ENCODE measurements at regions not wholly inside any gene's neighbourhood (a gene's known extent, or its start where the extent isn't known, plus 50 kb on each side); places are given as distances from the start of the nearest gene placed in this dataset.
"Not testable (repeated sequence)": the region's sequence is repeated elsewhere in the genome, so short reads cannot be mapped to it uniquely, and the experiment has no call there.

DNA sequence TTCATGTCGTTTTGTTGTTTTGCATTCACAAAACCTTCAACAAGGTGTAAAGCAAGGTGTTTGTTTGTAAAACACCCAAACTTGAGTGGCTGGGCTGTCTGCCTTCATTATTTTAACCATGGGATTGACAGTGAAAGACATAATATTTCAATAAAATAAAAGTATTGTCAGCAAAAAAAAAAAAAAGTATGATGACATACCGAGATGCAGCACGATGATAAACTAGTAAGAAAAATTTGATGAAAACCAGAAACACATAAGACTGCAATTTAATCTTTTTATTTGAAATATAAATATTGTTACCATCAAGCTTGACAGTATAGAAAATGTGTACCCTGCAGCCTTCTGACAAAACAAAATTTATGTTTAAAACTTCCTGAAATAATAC, 419.3 kb upstream of the DYNLRB2 start:
- no peak for DNase-seq (ENCODE audit: low spot score)

DNA sequence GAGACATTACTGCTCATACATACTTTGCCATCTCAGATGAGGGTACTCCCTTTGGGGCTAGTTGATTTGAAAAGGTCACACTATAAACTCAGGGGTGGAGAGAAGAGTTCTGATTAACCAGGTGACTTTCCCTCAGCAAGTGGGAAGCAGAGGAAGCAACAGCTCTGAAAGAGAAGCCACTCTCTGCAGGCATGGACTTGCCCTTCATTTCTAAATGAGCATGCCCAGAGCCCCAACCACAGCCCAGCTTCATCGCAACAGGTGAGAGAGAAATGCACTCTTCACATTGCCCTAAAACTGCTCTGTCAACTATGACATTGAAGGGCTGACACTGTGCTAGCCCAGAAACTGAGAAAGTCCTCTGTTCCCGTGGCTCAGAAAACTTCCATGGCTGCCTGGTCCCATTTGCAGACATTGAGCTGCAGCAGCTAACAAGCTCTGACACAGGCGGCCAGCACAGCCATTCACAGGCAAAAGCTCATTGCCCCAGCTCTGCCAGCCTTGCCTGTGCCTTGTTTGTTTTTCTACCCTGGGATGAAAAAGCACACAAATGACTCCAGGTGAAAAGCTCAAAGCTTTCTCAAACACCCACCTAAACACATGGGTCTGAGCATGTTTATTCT, 419.8 kb upstream of the DYNLRB2 start:
- DNase-seq (ENCODE audit: low spot score): no peak

DNA sequence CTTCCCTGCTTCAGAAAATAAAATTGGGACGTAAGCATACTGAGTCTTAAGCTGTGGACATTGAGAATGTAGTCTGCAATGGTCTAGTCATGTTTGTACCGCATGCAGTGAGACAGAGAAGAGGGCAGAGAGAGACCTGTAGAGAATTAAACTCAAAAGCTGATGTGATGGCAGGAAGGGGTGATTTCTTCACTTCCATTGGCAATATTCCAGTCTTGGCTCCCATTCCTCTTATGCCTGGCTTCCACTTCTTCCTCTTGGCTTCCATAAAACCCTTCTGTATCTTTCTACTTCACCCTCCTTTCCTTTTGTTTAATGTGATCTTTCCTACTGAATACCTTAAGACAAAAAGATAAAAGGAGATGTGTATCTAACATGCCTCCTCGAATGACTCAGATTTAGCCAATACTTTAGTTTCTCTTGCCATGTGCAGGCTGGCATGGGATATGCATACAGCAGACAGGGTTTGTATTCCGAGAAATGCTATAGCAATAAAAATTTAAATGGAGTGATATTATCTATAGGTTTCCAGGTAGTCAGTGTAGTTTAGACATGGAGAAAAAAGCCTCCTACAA, 423.1 kb upstream of the DYNLRB2 start:
- DNase-seq (ENCODE audit: low spot score): no peak

DNA sequence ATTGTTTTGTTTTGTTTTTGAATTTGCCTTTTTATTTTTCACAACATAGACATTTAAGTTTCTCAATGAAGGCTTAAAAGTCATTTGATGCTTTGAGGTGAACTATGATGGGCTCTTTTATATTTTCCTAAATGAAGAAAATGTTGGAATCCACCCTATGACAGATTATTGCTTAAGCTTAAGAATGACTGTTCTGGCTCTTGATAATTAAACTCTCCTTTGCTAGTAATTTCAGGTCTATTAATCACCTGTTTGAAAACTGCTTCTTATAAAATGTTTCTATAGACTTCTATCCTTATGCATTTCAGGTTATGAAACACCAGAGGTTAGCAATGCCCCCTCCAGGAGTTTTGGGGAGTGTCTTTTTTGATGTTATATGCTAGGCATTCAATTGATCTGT, 424.1 kb upstream of the DYNLRB2 start:
- DNase-seq (ENCODE audit: low spot score): no peak

DNA sequence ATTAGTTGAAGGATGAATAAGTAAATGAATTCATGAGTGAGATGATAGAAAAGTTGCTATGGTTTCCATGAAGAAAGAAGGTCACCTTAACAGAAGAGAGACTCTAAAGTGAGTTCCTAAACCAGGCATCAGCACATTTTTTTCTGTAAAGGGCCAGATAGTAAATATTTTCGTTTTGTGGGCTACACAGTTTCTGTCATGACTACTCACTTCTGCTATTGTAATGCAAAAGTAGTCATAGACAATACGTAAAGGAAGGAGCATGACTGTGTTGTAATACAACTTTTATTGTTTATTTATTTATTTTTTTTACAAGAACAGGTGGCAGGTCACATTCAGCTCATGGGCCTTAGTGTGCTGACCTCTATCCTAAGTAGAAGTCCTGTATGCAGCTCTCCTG, 426.1 kb upstream of the DYNLRB2 start:
- DNase-seq (ENCODE audit: low spot score): no peak

DNA sequence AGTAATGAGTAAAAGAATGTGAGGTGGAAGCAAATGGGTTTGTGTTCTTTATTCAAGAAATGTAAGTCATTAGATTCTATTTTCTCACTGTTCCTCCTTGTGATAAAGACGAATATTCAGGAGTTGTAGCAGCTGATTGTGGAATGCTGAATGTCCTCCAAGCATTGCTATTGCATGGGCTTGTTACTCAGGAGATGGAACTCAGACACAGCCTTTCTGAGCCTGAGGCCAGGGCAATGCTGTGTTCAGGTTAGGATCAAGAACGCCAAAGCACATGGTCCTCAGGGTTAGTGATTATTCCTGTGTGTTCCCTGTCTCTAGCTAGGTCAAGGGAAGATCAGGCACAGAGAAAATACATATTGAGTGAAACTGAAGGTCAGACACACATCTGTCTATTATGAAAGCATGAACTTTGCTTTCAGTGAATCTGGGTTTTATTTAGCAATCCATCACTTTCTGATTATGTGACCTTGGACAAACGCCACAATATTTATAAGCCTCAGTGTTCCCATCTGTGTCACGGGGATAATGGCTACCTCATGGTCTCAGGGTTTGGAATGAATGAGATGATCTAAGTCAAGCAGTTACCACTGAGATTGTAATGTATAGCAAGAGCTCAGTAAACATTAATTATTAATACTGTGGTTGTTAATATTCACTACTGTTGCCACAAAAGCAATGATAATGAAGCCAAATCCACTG, 426.8 kb upstream of the DYNLRB2 start:
- DNase-seq (ENCODE audit: low spot score): no peak

DNA sequence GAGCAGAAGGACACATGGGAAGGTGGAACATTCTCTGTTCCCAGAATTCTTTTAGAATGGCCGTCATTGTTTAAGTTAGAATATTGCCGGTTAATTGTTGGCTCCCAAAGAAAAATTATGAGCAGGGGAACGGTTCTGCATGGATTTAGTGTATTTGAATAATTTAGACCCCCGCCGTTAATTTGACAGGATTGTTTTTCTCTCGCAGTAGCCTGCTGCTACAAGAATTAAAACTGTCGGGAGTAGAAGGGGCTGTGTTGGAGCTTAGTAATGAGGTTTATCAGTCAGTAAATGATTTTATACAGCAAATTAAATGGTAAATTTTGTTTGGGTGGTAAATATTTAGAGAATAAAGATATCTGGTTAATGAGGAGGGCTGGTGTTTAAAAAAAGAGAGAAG, 431.2 kb upstream of the DYNLRB2 start:
- no peak for DNase-seq (ENCODE audit: low spot score)

DNA sequence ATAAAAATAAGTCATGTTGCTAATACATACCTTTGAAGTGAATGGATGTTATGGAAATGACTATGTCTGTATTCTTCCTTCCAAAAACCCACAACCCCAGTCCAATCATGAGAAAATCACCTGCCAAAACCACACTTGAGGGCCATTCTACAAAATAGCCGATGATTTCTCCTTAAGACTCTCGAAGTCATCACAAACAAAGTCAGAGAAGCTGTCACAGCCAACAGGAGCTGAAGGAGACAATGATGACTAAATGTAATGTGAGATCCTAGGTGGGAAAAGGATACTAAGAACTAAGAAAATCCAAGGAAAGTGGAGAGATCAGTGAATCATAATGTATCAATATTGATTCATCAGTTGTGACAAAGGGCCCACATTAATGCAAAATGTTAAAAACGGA, 432.9 kb upstream of the DYNLRB2 start:
- DNase-seq (ENCODE audit: low spot score): no peak

DNA sequence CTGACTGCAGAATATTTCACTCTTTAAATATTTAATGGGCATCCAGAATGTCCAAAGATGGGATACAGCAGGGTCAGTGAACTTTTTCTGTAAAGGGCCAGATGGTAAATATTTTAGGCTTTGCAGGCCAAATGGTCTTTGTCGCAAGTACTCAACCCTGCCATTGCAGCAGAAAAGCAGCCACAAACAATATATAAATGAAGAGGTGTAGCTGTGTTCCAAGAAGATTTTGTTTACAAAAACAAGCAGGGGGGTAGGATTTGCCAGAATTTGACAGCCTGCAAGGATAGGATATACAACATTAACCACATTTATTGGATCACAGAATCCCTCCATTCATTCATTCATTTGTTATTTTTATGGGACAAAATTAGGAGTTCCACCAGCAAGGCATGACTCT, 435.0 kb upstream of the DYNLRB2 start:
- no peak for DNase-seq (ENCODE audit: low spot score)

DNA sequence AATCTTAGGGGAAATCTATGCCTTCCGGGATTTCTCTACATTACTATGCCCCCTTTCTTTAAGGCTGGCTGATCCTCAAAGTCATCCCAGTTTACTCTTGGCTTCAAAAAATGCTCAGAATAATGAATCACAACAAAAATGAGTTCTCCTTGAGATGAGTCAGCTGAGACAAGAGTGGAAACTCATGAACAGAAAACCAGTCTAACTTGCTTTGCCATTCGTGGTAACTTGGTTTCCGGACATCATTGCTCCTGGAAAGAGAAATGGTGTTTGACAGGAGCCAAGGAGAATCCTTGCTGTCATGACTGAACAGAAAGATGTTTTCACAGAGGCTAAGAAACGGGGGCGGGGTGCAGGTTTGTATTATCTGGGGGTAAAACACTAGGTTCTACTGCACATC, 435.6 kb upstream of the DYNLRB2 start:
- no peak for DNase-seq (ENCODE audit: low spot score)

DNA sequence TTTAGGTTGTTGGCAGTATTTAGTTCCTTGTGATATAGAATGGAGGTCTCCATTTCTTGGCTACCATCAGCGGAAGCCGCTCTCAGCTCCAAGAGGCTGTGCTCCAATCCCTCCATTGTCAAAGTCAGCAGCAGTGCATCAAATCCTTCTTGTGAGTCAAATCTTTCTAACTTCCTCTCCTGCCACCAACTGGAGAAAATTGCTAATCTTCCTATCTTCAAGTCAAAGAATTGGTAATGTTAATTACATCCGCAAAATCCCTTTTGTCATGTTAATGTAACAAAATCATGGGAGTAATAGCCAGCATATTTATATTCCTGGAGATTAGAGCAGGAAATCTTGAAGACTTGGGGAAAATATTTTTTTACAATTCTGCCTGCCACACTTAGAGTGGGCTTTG, 436.4 kb upstream of the DYNLRB2 start:
- no peak for DNase-seq (ENCODE audit: low spot score)

DNA sequence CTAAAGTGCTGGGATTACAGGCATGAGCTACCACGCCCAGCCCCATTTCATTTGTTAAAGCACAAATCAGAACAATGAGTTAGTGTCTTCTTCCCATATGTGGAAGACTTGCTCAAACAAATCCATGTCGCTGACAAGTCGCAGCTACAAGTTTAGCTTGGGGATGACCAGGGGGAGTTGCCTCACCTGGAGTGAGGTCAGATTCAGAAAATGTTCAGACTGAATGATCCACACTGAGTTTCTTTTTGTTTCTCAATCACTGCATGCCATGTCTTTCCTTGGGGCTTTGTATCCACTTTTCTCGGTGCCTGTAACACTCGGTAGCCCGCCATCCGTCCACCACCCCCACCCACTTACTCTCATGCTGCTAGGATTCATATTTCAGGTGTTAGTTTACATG, 437.3 kb upstream of the DYNLRB2 start:
- no peak for DNase-seq (ENCODE audit: low spot score)

DNA sequence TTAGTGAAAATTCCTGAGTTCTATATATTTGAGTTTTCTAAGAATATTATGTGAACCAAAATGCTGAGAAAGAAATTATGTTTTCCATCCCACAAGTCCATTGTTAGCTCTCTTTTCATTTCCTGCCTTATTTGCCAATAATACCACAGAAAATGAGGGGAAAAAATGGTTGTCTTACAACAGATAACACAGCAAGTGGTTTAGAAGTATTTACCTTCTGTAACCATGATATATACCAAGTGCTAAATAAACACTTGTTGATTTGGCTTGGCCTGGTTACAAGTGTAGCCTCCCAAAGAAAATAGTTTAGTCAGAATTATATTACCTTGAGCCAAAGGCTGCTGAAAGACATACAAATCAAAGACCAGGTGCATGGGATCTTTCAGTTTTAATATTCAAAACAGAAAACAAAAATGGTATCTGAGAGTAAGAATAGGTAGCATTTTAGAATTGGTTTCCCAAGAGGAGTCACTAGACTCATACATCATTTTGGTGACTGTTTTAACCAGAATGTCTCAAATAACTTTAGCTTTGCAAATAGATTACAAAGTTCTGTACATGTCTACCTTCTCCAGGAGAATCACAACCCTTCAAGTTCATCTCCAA, 439.8 kb upstream of the DYNLRB2 start:
- no peak for DNase-seq (ENCODE audit: low spot score)

DNA sequence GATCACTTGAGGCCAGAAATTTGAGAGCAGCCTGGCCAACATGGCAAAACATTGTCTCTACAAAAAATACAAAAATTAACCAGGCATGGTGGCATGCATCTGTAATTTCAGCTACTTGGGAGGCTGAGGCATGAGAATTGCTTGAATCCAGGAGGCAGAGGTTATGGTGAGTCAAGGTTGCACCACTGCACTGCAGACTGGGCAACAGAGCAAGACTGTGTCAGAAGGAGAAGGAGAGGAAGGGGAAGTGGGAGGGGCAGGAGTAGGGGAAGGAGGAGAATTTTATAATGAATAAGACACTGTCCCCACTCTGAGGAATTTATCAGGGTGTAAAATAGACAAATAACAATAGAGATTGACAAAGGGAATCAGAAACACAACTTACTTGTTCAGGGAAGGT, 440.6 kb upstream of the DYNLRB2 start:
- DNase-seq (ENCODE audit: low spot score): no peak

DNA sequence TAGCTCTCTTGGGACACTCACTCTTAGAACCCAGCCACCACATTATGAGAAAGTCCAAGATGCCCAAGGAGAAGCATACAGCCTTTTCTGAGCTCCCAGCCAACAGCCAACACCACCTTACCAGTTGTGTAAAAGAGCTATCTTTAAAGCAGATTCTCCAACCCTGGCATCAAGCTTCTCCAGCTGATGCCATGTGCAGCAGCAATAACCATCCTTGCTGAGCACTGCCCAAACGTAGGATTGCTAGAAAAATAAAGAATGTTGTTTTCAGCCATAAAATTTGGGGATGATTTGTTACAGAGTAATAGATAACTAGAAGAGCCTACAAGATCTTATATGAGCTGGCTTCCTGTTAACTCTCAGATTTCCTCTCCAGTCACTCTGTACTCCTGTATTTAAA, 443.7 kb upstream of the DYNLRB2 start:
- no peak for DNase-seq (ENCODE audit: low spot score)

DNA sequence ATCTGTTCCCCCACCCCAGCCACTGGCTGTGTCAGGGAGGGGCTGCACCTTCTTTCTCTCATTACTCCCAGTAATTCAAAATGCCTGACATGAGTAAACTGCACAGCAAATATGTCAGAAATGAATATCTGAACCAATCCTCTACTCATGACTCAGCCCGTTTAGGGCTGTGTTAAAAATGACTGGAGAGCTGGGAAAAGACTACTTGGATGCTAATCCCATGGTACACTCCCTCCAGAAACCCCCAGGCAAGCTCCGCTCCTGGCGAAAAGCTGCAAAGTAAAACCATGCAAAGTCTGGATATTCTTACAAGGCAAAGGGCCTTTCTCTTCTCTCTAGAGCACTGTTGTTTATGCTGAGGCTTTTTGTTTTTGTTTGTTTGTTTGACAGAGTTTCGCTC, 448.1 kb upstream of the DYNLRB2 start:
- DNase-seq (ENCODE audit: low spot score): no peak

DNA sequence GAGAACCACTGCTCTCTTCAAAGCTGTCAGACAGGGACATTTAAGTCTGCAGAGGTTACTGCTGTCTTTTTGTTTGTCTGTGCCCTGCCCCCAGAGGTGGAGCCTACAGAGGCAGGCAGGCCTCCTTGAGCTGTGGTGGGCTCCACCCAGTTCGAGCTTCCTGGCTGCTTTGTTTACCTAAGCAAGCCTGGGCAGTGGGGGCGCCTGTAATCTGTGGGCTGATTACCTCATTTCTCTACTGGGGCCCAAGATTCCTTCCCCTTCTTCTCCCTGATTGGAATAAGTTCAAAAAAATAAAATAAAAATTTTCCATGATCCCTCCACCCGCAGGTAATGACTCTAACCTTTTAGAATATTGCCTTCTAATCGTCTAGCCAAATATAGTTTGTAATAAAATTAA, 449.3 kb upstream of the DYNLRB2 start:
- not testable (repeated sequence) for DNase-seq (ENCODE audit: low spot score)

DNA sequence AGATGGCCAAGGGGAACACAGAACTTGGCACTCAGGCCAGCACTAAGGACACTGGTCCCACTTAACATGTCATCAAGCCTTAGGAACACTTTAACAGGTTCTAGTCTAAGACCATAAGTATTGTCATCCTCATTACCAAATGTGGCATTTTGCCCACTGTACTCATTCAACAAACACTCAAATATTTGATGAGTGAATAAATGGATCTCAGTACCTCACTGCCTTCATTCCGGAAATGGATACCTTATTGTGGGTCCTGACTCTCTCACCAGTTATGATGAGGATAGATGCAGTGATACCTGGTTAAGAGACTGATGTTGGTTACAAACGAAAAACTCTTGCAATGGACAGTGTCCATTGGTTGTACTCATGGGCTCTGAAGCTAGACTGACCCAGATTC, 455.2 kb upstream of the DYNLRB2 start:
- DNase-seq (ENCODE audit: low spot score): no peak

DNA sequence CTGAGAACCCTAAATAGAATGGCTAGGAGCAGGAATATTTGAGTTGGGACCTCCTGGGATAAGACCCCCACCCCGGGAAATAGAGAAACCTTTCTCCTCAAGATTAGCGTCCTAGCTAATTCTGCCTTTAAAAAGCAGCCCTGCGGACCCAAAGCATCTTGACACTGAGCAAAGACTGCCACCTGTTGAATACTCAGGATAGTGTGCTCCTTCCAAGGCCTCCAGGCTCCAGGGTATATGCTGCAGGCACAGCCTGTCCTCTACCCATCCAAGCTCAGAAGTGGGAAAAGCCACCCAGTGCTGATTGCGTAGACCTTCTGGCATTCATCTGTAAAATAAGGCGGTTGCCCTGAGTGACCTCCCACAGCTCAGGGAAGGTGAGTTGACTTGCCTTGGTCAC, 456.2 kb upstream of the DYNLRB2 start:
- DNase-seq (ENCODE audit: low spot score): no peak

DNA sequence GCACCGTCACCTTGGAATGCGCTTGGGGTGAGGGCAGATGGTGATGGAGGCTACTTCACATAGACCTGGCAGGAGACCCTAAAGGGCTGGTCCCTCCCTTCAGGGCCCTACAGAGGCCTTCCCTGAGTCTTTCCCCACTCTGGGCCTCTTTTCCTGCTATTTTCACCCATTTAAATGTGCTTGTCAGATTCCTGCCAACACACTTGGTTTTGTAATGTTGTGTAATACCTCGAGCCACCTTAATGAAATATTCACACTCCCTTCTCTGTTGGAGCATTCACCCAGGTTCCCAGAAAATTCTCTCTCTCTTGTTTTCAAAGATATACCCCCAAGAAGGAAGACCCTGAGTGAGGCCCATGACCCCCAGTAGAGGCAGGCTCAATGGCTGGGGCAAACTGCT, 456.6 kb upstream of the DYNLRB2 start:
- DNase-seq (ENCODE audit: low spot score): no peak

DNA sequence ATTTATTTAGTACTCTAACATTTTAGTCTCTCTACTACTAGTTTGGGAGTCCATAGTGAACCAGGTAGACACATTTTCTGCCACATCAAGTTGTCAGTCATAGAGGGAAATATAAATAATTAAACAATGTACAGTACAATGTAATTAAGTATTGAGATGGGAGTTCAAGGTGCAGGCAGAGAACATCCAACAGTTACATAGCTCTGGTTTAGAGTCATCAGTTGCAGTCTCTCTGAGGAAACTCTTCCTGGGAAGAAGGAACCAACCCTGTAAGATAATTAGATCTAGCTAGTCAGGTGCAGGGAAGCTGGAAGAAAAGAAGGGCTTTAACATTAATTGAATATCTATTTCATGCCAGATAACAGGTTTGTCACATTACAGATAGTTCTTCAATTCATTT, 457.9 kb upstream of the DYNLRB2 start:
- no peak for DNase-seq (ENCODE audit: low spot score)

DNA sequence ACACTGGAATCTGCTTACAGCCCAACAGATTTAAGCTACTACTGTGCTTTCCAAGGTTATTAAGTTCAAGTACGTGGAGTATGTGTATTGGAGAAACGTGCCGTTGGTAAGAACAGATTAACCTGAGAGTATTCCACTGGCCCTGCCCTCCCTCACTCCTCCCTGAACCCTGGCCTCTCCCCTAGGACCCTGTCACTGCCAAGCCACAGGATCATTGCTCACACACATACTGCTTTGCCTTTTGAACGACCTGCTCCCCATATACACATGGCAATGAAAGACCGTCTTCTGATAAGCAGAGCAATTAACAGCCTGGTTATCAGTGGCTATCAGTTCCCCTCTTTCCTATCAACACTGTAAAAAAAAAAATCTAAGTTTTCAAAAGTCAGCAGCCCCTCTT, 458.9 kb upstream of the DYNLRB2 start:
- DNase-seq (ENCODE audit: low spot score): no peak

DNA sequence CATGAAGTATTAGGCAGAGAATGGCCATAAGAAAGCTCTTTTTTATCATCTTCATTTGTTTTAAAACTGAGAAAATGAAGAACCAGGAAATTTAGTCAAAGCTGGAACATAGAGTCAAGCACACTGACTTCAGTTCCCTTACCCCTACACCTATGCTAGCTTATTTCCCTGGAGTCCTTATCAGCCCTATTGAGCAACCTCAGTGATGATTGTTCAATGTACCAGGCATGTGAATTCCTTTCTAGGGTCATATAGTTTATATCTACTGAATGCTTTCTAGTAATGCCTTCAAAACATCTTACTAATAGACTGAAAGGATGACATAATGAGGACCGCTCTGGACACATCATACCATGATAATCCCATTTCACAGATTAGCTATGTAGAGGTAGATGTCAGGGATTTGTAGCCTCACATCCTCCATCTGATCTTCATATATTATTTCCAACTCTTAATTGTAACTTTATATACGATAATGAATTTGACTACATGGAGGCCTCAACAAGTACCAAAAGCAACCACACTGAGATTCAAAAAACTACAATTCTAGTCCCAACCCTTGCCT, 460.4 kb upstream of the DYNLRB2 start:
- no peak for DNase-seq (ENCODE audit: low spot score)

Data from NAMALWA (cell line).